GM19238 (cell line): ENCODE measurements at regions not wholly inside any gene's neighbourhood (a gene's known extent, or its start where the extent isn't known, plus 50 kb on each side); places are given as distances from the start of the nearest gene placed in this dataset.
"Not testable (repeated sequence)": the region's sequence is repeated elsewhere in the genome, so short reads cannot be mapped to it uniquely, and the experiment has no call there.

Experiments used
- DNase-seq: peaks from one replicate; pipeline ENCODE4 v3.0.0; 2011; ENCODE audit warnings: low spot score; ENCODE audit not compliant: insufficient read length

GRCh38 chr6:92952111-92952510, 467.2 kb downstream of the EPHA7 start:
- not testable (repeated sequence) for DNase-seq

GRCh38 chr6:92945799-92946198, 473.6 kb downstream of the EPHA7 start:
- DNase-seq = no peak

- DNase-seq = no peak
These were observed 475.2 kb downstream of the EPHA7 start for GRCh38 chr6:92944132-92944531.

GRCh38 chr6:92942549-92942948, 476.8 kb downstream of the EPHA7 start:
- no peak for DNase-seq

GRCh38 chr6:92934625-92935024, 484.7 kb downstream of the EPHA7 start:
- no peak for DNase-seq

- no peak for DNase-seq
These were observed 489.2 kb downstream of the EPHA7 start for GRCh38 chr6:92930171-92930570.

- no peak for DNase-seq
These were observed 497.0 kb downstream of the EPHA7 start for GRCh38 chr6:92922216-92922806.

GRCh38 chr6:92915466-92915865, 503.9 kb downstream of the EPHA7 start:
- no peak for DNase-seq

- no peak for DNase-seq
These were observed 508.1 kb downstream of the EPHA7 start for GRCh38 chr6:92911301-92911700.

GRCh38 chr6:92910646-92911045, 508.7 kb downstream of the EPHA7 start:
- no peak for DNase-seq

- DNase-seq = no peak
These were observed 513.0 kb downstream of the EPHA7 start for GRCh38 chr6:92906385-92906784.

GRCh38 chr6:92893741-92894140, 525.6 kb downstream of the EPHA7 start:
- no peak for DNase-seq

GRCh38 chr6:92892626-92893170, 526.7 kb downstream of the EPHA7 start:
- DNase-seq = no peak

GRCh38 chr6:92888316-92888715, 531.0 kb downstream of the EPHA7 start:
- DNase-seq = no peak

- no peak for DNase-seq
These were observed 531.5 kb downstream of the EPHA7 start for GRCh38 chr6:92887871-92888270.

- DNase-seq = no peak
These were observed 539.8 kb downstream of the EPHA7 start for GRCh38 chr6:92879526-92879925.

- no peak for DNase-seq
These were observed 554.3 kb downstream of the EPHA7 start for GRCh38 chr6:92864966-92865555.

GRCh38 chr6:92849636-92850035, 569.7 kb downstream of the EPHA7 start:
- no peak for DNase-seq

- no peak for DNase-seq
These were observed 570.5 kb downstream of the EPHA7 start for GRCh38 chr6:92848901-92849300.

- no peak for DNase-seq
These were observed 570.9 kb downstream of the EPHA7 start for GRCh38 chr6:92848459-92848858.

GRCh38 chr6:92847988-92848387, 571.4 kb downstream of the EPHA7 start:
- no peak for DNase-seq

- no peak for DNase-seq
These were observed 579.0 kb downstream of the EPHA7 start for GRCh38 chr6:92840246-92840930.

GRCh38 chr6:92828788-92829187, 590.6 kb downstream of the EPHA7 start:
- DNase-seq = no peak
